K562 (cell line): ENCODE measurements at regions not wholly inside any gene's neighbourhood (a gene's known extent, or its start where the extent isn't known, plus 50 kb on each side); places are given as distances from the start of the nearest gene placed in this dataset.

Source experiments
- FOS ChIP-seq: IDR thresholded peaks from 3 replicates; pipeline ENCODE4 v1.6.1; 2011; ENCODE audit not compliant: insufficient read length; ENCODE audit errors: extremely low read depth
- HSF4 ChIP-seq: fragments of 250-450 bp; sonication (Bioruptor Pico); IDR thresholded peaks from 2 replicates; pipeline ENCODE4 v2.1.2; 2022; ENCODE audit warnings: mild to moderate bottlenecking, moderate library complexity, borderline replicate concordance
- ZNF780A ChIP-seq: fragments of 250-450 bp; sonication (Bioruptor Pico); IDR thresholded peaks from 2 replicates; pipeline ENCODE4 v1.5.0; 2021; ENCODE audit warnings: mild to moderate bottlenecking
- TF ChIP-seq, protein P1 (sequence below): sonication (generic); formaldehyde crosslinking; IDR thresholded peaks from 2 replicates; pipeline ENCODE4 v1.8.0; 2022; ENCODE audit warnings: missing genetic modification reagents, mild to moderate bottlenecking, borderline replicate concordance
- TF ChIP-seq, protein P2 (sequence below): sonication (generic); formaldehyde crosslinking; IDR thresholded peaks from 2 replicates; pipeline ENCODE4 v1.8.0; 2023; ENCODE audit warnings: mild to moderate bottlenecking, missing genetic modification reagents
- TF ChIP-seq, protein P3 (sequence below): sonication (generic); formaldehyde crosslinking; IDR thresholded peaks from 2 replicates; pipeline ENCODE4 v1.8.0; 2022; ENCODE audit warnings: mild to moderate bottlenecking, low read depth, missing genetic modification reagents

GRCh38 chr11:121938076-121938475, 177.9 kb downstream of the BLID start (continued):
- TF ChIP-seq, protein P1, sequence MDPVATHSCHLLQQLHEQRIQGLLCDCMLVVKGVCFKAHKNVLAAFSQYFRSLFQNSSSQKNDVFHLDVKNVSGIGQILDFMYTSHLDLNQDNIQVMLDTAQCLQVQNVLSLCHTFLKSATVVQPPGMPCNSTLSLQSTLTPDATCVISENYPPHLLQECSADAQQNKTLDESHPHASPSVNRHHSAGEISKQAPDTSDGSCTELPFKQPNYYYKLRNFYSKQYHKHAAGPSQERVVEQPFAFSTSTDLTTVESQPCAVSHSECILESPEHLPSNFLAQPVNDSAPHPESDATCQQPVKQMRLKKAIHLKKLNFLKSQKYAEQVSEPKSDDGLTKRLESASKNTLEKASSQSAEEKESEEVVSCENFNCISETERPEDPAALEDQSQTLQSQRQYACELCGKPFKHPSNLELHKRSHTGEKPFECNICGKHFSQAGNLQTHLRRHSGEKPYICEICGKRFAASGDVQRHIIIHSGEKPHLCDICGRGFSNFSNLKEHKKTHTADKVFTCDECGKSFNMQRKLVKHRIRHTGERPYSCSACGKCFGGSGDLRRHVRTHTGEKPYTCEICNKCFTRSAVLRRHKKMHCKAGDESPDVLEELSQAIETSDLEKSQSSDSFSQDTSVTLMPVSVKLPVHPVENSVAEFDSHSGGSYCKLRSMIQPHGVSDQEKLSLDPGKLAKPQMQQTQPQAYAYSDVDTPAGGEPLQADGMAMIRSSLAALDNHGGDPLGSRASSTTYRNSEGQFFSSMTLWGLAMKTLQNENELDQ (CRISPR knock-in tag), result no peak
- TF ChIP-seq, protein P2, sequence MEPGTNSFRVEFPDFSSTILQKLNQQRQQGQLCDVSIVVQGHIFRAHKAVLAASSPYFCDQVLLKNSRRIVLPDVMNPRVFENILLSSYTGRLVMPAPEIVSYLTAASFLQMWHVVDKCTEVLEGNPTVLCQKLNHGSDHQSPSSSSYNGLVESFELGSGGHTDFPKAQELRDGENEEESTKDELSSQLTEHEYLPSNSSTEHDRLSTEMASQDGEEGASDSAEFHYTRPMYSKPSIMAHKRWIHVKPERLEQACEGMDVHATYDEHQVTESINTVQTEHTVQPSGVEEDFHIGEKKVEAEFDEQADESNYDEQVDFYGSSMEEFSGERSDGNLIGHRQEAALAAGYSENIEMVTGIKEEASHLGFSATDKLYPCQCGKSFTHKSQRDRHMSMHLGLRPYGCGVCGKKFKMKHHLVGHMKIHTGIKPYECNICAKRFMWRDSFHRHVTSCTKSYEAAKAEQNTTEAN, result no peak
- TF ChIP-seq FOS (no peak), HSF4 (CRISPR knock-in tag) (no peak), ZNF780A (no peak)
- TF ChIP-seq, protein P3, sequence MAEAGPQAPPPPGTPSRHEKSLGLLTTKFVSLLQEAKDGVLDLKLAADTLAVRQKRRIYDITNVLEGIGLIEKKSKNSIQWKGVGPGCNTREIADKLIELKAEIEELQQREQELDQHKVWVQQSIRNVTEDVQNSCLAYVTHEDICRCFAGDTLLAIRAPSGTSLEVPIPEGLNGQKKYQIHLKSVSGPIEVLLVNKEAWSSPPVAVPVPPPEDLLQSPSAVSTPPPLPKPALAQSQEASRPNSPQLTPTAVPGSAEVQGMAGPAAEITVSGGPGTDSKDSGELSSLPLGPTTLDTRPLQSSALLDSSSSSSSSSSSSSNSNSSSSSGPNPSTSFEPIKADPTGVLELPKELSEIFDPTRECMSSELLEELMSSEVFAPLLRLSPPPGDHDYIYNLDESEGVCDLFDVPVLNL, result no peak
